GM23338 (cell line): ENCODE measurements at regions not wholly inside any gene's neighbourhood (a gene's known extent, or its start where the extent isn't known, plus 50 kb on each side); places are given as distances from the start of the nearest gene placed in this dataset.

Experiments
- CREB1 ChIP-seq: fragments of 250-450 bp; sonication (Bioruptor Pico); IDR thresholded peaks from 2 replicates; pipeline ENCODE4 v1.5.0; 2020; ENCODE audit warnings: low read depth, mild to moderate bottlenecking, moderate library complexity
- CTCF ChIP-seq, 2 experiments: fragments of 200-600 bp in 1 of 2; sonication (generic) in 1 of 2; conservative IDR thresholded peaks; 2 replicates each; pipeline versions ENCODE4 v1.5.1 to v1.6.1; 2016 to 2017; ENCODE audit warnings: antibody characterized with exemption in 2 of 2, low read depth in 2 of 2, mild to moderate bottlenecking in 2 of 2, moderate library complexity in 1 of 2
- EZH2 ChIP-seq: fragments of 200-600 bp; sonication (generic); IDR thresholded peaks from one replicate; pipeline ENCODE4 v1.8.0; 2017; ENCODE audit warnings: antibody characterized with exemption, mild to moderate bottlenecking, low read depth; ENCODE audit not compliant: unreplicated experiment
- EZH2phosphoT487 ChIP-seq: fragments of 200-600 bp; sonication (generic); IDR thresholded peaks from one replicate; pipeline ENCODE4 v1.8.1; 2018; ENCODE audit warnings: antibody characterized with exemption; ENCODE audit not compliant: unreplicated experiment
- NANOG ChIP-seq: IDR thresholded peaks from 2 replicates; pipeline ENCODE4 v1.6.1; 2016; ENCODE audit warnings: antibody characterized with exemption, borderline replicate concordance
- POLR2AphosphoS5 ChIP-seq: IDR thresholded peaks from 2 replicates; pipeline ENCODE4 v1.6.1; 2016; ENCODE audit warnings: antibody characterized with exemption, low read depth
- TF ChIP-seq, protein P1 (sequence below): IDR thresholded peaks from one replicate; pipeline ENCODE4 v1.6.1; 2018; ENCODE audit warnings: antibody characterized with exemption; ENCODE audit not compliant: unreplicated experiment
- TF ChIP-seq, protein P2 (sequence below): IDR thresholded peaks from 2 replicates; pipeline ENCODE4 v1.6.1; 2016; ENCODE audit warnings: antibody characterized with exemption

DNA sequence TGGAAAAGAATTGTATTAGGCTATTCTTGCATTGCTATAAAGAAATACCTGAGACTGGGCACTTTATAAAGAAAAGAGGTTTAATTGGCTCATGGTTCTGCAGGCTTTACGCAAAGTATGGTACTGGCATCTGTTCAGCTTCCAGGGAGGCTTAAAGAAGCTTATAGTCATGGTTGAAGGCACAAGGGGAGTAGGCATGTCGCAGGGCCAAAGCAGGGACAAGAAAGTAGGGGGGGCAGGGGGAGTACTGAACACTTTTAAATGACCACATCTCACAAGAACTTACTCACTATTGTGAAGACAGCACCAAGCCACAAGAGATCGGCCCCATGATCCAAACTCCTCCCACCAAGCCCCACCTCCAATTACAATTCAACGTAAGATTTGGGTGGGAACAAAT is 152.5 kb upstream of the PHF14 start:
- TF ChIP-seq EZH2phosphoT487 (no peak), CTCF (conservative IDR thresholded peaks at IDR 0.05; ENCODE audit: low read depth in 2 of 2) (no peak), CREB1 (CRISPR knock-in tag) (no peak), POLR2AphosphoS5 (no peak), EZH2 (no peak), NANOG (no peak)
- TF ChIP-seq, protein P1, sequence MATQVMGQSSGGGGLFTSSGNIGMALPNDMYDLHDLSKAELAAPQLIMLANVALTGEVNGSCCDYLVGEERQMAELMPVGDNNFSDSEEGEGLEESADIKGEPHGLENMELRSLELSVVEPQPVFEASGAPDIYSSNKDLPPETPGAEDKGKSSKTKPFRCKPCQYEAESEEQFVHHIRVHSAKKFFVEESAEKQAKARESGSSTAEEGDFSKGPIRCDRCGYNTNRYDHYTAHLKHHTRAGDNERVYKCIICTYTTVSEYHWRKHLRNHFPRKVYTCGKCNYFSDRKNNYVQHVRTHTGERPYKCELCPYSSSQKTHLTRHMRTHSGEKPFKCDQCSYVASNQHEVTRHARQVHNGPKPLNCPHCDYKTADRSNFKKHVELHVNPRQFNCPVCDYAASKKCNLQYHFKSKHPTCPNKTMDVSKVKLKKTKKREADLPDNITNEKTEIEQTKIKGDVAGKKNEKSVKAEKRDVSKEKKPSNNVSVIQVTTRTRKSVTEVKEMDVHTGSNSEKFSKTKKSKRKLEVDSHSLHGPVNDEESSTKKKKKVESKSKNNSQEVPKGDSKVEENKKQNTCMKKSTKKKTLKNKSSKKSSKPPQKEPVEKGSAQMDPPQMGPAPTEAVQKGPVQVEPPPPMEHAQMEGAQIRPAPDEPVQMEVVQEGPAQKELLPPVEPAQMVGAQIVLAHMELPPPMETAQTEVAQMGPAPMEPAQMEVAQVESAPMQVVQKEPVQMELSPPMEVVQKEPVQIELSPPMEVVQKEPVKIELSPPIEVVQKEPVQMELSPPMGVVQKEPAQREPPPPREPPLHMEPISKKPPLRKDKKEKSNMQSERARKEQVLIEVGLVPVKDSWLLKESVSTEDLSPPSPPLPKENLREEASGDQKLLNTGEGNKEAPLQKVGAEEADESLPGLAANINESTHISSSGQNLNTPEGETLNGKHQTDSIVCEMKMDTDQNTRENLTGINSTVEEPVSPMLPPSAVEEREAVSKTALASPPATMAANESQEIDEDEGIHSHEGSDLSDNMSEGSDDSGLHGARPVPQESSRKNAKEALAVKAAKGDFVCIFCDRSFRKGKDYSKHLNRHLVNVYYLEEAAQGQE = no peak
- TF ChIP-seq, protein P2, sequence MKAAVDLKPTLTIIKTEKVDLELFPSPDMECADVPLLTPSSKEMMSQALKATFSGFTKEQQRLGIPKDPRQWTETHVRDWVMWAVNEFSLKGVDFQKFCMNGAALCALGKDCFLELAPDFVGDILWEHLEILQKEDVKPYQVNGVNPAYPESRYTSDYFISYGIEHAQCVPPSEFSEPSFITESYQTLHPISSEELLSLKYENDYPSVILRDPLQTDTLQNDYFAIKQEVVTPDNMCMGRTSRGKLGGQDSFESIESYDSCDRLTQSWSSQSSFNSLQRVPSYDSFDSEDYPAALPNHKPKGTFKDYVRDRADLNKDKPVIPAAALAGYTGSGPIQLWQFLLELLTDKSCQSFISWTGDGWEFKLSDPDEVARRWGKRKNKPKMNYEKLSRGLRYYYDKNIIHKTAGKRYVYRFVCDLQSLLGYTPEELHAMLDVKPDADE = no peak
